ENCODE measurements at regions not wholly inside any gene's neighbourhood (a gene's known extent, or its start where the extent isn't known, plus 50 kb on each side); places are given as distances from the start of the nearest gene placed in this dataset.

DNA sequence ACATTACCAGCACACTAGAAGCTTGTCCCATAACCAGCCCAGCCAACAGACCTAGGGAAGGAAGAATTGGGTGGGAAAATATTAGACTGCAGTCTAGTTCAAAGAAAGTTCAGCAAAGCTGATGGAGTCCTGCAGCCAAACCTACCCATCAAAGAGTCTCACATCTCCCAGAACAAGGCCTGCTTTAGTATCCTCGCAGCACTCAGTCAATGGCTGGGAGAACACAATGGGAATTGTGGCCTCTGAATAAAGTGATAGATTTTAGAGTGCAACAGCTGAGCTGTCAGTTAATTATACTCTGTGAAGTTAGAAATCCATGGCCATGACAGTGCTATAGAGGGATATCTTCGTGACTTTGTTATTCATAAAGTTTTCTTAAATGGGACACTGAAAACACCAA, 207.2 kb upstream of the NAALADL2 start:
- DNase-seq (ENCODE audit: low read depth in 2 of 2) = no peak

DNA sequence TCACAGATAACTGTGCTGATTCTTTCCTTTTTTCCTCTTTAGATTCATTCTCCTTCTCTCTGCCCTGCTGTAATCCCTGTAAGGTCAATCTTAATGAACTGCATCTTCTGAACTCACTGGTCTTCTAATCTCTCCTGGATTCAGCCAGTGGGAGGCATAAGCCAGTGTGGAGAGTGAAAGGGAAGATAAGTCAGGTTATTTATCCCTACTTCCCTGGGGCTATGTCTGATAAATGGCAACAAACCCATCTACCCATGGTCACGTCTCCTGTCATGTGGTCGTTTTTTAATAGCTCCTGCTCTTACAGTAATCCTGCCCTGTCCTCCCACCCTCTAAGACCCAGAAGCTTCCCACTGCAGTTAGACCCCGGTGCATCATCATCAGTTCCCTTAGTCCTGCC, 199.6 kb upstream of the NAALADL2 start:
- no peak for DNase-seq (ENCODE audit: low read depth in 2 of 2)

DNA sequence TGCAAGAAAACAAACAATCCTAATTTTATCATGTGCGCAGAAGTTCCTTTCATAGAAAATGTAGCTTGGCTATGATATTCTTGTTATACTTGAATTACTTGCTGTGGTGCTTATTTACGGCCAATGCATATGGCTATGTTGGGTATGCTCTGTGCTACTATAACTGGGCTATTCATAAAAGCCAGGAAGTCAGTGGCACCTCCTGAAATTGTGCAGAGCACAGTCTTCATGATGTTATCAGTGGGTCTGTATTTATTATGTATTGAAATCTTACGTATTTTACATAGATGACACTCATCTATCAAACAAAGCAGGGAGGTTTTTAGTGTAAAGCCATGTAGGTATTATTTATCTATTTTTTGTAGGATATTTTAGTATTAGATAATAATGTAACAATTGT, 196.5 kb upstream of the NAALADL2 start:
- DNase-seq (ENCODE audit: low read depth in 2 of 2) = no peak

DNA sequence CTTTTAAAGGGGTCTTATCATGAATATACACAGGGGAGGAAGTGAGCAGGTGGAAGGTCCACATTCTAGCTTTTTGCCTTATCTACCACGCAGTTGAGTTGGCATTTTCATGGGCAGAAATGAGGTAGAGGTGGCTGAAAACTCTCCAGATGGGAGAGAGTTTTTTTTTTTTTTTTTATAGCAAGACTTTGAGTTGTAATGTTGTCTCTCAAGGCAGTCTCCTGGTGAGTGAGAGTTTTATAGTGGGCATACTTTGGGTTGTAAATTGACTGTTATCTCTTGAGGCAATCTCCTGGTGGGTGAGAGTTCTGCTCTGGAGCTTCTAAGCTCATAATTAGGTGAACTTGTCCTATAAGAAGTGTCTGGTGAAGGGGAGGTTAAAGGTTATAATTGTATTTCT, 191.7 kb upstream of the NAALADL2 start:
- DNase-seq (ENCODE audit: low read depth in 2 of 2) = no peak

DNA sequence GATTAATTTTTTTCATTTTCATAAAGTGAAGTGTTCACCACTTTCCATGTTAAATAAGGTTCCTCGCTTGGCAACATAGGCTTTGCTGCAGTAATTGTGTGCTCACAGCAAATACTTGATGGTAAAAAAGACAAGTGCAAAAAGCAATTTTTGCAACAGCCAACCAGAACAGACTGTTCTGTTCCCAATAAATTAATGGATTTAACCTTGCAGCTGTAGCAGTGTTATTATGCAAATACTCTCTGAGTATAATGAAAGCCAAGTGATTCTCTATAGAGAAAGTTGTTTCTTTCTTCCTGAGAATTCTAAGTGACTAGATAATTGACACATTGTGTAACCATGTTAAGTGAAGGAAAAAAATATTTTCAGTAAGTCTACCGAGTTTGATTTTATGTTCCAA, 183.7 kb upstream of the NAALADL2 start:
- DNase-seq (ENCODE audit: low read depth in 2 of 2) = no peak

DNA sequence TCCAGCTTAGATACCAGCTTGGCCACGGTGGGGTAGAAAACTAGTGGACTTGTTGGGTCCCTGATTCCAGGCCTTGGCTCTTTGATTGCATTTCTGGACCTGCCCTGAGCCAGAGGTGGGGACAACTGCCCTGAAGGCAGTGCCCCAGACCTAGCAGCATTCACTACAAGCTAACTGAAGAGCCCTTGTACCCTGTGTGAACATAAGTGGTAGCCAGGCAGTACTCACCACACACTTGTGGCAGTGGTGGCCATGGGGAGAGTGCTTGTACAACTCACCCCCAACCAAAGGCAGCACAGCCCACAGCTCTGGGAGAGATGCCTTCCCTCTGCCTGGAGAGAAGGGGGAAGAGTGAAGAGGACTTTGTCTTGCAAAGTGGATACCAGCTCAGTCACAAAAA, 177.3 kb upstream of the NAALADL2 start:
- no peak for DNase-seq (ENCODE audit: low read depth in 2 of 2)

DNA sequence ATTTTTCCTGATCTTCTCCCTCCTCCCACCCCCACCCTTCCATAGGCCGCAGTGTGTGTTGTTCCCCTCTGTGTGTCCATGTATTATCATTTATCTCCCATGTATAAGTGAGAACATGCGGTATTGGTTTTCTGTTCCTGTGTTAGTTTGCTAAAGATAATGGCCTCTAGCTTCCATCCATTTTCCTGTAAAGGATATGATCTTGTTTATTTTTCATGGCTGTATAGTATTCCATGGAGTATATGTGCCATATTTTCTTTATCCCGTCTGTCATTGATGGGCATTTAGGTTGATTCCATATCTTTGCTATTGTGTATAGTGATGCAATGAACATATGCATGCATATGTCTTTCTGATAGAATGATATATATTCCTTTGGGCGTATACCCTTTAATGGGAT, 173.3 kb upstream of the NAALADL2 start:
- no peak for DNase-seq (ENCODE audit: low read depth in 2 of 2)

DNA sequence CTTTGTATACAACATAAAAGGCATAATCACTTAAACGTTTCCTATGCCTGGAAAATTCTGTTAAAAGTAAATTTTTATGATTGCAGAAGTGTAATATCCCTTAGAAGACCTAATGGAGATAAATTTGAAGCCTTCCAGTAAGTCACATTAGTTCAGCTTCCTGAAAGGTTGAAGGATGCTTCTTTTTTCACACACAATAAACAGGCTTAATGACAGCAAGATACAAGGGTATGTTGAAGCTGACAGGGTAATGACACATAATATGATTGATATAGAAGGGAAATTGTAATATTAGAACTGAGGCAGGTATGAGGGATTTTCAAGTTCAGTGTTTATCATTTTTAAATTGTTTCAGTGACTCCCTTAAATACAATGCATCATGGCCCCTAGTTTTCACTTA, 161.8 kb upstream of the NAALADL2 start:
- DNase-seq (ENCODE audit: low read depth in 2 of 2) = no peak

DNA sequence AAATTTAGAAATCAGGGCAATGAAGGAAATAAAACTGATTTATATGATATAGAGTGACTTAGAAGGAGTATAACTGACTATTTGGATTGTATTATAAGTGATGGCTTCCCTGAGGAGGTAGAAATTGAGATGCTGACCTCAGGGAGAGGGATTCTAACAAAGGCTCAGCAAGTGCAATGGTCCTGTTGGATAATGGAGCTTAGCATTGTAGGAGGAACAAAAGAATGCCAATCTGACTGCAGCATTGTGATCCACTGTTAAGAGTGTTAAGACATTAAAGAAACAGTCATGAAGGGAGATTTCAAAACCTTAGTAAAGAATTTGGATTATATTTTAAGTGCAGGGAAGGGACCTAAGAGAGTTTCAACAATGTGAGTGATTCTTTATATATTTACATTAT, 158.4 kb upstream of the NAALADL2 start:
- no peak for DNase-seq (ENCODE audit: low read depth in 2 of 2)

DNA sequence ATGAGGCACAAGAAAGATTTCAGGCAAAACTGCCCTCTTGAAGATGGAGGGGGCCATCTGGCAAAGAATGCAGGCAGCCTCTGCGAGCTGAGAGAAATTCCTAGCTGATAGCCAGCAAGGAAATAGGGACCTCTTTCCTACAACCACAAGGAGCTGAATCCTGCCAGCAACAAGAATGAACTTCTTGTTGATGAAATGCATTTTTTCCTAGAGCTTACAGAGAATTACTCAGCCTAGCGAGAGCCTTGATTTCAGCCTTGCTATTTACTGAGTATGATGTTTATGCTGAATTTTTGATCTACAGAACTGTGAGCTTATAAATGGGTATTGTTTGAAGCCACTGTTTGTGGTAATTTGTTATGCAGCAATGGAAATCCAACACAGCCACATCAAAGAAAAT, 148.5 kb upstream of the NAALADL2 start:
- no peak for DNase-seq (ENCODE audit: low read depth in 2 of 2)

DNA sequence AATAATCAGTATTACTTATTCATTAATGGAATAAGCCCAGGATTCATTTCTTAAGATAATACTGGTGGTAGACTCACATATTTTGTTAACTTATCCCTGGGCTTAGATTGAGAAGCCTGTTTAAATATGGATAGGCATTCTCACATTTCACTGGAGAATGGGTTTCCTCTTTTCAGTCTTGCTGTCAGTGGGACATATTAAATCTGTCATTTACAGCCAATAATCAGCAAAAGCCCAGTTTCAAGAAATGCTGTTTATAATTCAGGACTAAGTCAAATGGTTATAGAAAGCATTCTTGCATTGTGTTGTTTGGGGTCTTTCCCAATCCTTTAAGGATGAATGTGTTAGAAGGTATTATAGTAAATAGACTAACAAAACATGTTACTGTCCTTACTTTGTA, 143.7 kb upstream of the NAALADL2 start:
- no peak for DNase-seq (ENCODE audit: low read depth in 2 of 2)

DNA sequence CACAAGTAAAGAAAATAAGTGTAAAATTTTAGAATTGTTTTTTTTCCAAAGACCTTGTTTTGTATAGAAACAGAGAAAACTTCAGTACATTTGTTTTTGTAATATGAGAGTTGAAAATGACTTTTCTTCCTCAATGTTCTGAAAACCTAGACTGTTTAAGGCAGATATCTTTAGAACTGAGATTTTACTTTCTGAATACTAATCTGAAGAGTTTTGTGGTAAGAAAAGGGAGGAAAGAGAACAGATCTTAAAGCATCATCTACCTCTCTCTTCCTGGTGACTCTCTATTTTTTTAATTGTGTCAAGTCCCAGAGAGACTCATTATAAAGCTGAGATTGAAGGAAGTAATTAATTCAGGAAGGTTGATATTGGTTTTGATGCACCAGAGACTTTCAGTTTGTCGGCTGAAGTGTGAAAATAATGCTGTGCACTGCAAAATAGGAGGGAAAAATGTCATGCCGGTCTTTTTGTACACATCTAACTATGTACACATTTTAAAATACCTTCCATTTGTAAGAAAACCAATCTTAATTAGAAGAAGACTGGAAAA, 142.1 kb upstream of the NAALADL2 start:
- DNase-seq (ENCODE audit: low read depth in 2 of 2) = no peak

DNA sequence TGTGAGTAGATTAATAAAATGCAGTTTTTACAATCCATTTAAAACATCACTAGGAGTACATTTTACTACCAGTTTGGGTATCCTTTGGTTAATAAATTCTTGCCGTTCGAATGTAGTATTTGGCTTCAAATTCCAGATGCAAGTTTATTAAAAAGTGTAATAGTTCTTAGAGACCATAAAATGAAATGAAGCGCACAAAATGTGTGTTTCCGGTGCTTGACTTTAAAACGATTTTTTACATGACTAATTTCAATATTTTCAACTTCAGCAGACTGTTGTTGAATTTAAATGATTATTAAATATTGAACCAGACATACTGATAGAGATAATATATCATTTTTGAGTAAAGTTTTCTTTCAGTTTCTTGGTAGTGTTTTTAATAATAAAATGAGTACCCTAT, 138.4 kb upstream of the NAALADL2 start:
- no peak for DNase-seq (ENCODE audit: low read depth in 2 of 2)

DNA sequence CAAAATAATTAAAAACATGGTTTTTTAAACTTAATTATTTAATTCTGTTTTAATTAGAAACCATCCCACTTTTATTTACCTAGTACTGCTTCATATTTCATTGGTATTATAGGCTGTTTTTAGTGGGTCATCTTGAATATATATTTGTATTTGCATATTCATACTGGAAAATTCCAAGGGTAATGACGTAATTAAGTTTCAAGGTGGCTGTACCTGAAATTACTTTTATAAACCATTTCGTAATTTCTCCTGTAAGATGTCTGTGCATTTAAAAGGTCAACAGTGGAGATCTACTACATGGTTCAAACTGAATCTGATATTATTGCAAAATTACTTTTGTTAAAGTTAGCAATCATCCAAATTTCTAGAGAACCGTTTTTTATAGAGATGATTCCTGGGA, 133.8 kb upstream of the NAALADL2 start:
- no peak for DNase-seq (ENCODE audit: low read depth in 2 of 2)

DNA sequence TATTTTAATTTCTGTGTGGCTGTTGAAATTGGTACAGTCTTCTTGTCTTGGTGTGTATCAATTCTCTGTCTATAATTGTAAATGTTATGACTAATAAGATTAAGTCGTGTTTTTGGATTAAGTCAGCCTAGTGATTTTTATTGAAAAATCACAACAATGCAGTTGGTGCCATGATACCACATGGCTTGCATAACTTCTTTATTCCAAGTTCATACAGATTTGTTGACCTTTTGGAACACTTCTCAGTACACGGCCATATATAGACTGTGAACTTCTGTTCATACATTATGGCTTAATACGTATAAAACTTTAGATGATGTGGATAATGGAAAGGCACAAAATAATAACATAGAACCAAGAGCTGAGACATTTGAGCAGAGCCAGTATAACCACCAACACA, 121.2 kb upstream of the NAALADL2 start:
- DNase-seq (ENCODE audit: low read depth in 2 of 2) = no peak

DNA sequence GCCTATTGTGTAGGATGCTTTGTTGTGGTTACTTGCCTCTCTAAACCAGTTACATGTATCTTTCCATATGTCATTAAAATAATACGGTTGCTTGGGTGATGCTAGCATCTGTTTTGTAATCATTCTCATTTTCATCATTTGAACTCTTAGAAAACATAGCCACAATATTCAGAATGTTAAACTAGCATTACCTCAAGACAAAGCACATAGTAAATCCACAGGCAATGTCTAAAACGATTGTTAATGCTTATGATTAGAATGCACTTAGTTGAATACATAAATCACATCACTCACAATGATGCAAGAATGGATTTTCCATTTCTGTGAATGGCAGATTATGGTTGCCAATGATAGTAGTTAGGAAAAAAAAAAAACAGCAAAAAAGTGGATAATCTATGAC, 110.0 kb upstream of the NAALADL2 start:
- no peak for DNase-seq (ENCODE audit: low read depth in 2 of 2)

DNA sequence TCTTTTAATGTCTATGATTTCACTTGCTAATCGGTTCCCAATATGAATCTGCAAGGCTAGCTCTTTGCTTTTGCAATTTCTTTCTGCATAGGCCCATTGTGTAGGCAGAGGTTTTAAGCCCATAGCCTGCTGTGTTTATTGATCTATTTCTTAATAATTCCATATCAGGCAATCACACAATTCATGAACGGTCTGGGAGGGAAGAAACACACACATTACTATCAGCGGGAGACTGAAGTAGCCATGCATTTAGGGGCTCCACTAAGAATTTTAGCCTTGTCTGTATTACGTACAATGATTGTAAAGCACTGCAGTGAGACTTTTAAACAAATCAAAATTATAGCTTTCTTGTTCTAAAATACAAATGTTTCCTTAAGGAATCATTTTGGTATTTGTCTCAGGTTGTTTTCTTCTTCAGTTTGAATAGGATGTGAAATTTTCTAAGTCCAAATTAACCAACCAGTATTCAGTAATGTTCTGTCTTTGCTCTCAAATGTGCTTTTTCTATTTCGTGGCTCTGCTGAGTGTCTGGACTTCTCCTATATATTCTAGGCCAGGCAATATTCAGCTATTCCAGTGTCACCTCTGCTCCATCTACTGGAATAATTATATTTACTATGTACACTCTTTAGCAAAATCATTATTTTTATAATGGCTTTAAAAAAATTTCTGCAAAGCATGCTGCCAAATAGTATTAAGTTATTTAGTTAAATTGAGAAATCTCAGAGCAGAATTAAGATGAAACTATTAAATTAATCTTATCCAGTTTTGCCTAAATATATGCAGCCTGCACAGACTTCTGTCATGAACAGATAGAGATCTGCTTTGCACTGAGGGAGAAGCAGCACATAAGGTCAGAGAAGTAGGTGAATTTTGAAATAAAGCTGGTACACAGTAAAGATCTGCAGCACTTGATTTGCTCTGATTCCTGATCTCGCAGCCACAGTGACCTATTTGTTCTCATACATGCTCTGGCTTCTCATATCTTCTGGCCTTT, 103.0 kb upstream of the NAALADL2 start:
- DNase-seq (ENCODE audit: low read depth in 2 of 2) = no peak

DNA sequence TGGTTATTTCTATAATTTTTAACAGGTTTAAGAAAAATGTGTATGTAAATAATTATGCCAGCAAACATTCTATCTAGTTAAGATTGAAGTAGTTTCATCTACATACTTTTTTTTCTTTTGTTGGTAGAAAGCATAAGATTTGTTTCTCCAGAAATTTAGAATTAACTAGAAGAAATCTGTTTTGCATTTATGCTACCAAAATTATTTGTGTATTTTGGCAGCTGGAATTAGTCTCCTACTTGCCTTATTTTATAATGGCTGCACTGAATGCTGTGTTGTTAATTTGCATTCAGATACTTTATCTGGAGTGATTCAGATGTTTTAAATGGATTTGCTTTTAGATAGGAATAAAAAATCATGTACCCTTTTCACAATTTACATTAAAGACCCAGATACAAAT, 100.2 kb upstream of the NAALADL2 start:
- no peak for DNase-seq (ENCODE audit: low read depth in 2 of 2)

DNA sequence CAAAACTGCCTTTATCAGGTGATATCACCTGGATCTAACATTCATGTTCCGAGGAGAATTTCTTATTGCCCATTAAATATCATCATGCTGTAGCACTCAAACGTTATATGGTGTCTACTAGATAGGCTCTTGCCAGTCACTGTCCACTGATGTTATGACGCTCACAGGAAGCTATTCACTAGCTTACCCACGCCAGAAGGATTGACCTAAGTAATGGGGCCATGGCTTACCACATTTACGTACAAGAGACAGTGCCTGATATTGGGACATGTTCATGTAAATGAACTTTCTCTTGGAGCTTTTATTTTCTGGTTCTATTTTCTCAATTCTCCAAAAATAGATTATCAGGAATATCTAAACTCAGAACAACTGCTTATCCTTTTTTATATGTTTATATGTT, 91.7 kb upstream of the NAALADL2 start:
- DNase-seq (ENCODE audit: low read depth in 2 of 2) = no peak

DNA sequence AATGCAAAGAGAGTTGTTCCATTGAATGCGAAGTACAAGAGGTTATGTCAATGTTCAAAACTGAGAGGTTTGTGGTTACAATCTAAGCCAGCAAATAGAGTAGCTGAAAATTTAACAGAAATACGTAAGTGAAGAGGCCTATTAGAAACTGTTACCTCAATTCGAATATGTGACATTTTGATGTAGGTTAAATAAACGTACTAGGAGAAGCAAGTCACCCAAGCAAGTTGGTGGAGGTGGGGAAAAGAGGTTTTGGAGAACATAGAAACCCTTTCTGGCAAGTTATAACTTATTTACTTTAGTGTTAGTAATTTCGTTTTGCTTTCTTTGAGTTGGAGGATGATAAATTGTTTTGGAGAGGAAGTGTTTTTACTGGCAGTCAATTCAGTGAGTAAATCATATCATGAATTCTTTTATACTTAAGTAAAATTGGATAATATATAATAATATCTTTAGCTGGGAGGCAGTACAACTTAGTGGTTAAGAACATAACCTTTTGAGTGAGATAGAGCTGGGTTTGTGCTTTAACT, 91.2 kb upstream of the NAALADL2 start:
- no peak for DNase-seq (ENCODE audit: low read depth in 2 of 2)

DNA sequence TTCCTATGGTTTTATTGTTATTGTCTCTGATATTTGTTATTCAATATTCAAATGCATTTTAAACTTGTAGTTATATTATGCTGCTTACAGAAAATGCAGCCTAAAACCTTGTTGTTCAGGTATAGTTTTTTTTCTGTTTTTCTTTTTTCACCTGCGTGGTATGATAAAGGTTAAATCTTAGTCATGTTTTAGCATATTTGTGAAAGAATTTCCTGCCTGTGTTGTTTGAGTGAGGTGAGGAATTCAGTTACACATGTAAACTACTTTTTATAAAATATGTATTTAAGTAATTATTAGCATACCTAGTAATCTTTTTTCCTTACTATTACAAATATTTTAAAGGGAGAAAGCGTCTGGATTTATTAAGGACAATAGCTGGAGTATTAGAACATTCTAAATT, 90.0 kb upstream of the NAALADL2 start:
- DNase-seq (ENCODE audit: low read depth in 2 of 2) = no peak

DNA sequence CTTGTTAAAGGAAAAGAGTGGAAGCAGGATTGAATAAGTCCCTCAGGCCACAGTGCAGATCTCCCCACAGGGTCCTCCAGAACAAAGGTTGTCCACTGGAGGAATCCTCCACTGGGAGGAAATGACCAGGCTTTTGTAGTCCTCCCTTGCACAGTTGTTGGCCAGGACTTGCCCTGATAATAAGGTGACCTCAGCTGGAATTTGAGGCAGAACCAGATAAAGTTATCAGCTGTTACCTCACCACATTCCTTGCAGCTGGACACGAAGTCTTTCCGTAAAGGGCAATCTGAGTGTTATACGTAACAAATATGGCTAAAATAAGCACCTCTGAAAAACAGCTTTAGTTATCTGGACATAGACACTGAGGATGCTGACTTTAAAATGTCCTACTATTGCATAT, 83.5 kb upstream of the NAALADL2 start:
- no peak for DNase-seq (ENCODE audit: low read depth in 2 of 2)

DNA sequence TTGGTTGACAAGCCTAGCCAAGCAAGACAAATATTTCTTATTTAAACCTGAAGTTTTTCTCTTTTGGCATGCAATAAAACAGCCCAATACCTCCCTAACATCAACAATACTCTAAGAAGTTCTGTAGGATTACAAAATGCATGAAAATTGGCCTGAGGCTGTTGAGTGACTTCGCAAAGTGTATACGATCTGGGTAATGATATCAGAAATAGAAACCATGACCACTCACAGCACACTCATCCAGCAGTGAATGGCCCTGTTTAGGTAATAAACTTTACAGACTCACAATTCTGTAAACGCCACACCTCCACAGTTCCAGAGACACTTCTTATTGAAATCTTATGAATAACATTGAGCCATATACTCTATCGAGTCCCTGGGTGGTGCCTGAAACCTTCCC, 83.0 kb upstream of the NAALADL2 start:
- no peak for DNase-seq (ENCODE audit: low read depth in 2 of 2)
